NCI-H748 treated with DMSO at 0.1 percent for 48 hours (cell line): ENCODE measurements at regions not wholly inside any gene's neighbourhood (a gene's known extent, or its start where the extent isn't known, plus 50 kb on each side); places are given as distances from the start of the nearest gene placed in this dataset.
"Not testable (repeated sequence)": the region's sequence is repeated elsewhere in the genome, so short reads cannot be mapped to it uniquely, and the experiment has no call there.

Experiments used
- DNase-seq: peaks from one replicate; lab custom pipeline; 2025; lab: John Stamatoyannopoulos, UW

DNA sequence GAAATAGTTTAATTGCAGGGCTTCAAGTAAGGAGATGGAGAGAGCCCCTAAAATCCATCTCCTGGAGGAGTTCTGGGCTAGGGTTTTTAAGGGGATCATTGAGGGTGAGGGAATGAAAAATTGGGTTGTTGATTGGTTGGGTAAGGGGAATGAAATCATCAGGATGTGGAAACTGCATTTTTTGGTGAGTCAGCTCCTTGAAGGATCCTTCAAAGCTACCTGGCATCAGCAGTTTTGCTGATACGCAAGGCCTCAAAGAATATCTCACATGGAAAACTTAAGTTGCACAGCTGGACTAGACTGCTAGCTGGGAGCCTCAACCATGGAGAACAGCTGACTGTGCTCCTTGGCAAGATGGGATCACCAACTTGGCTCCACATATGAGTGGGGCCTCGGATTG is 136.7 kb downstream of the FGF10 start:
- no peak for DNase-seq

- no peak for DNase-seq
Observed at GRCh38 chr5:44246986-44247385, 142.2 kb downstream of the FGF10 start.

DNA sequence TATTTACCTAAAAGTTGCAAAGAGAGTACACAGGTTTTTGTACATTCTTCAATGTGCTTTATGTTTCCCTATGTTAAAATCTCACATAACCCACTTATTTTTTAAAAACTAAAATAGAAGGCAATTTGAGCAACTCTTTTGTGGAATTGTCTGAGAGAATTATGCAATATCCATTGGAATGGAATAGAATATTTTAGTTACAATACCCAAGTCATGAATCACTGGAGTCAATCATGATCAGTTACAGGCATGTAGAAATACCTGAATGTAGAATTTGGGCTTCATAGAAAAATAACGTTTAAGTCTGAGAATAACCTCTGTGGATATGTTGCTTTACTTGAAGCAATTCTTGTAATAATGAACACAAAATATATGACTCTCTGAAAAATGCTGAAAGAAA is 143.3 kb downstream of the FGF10 start:
- no peak for DNase-seq

DNA sequence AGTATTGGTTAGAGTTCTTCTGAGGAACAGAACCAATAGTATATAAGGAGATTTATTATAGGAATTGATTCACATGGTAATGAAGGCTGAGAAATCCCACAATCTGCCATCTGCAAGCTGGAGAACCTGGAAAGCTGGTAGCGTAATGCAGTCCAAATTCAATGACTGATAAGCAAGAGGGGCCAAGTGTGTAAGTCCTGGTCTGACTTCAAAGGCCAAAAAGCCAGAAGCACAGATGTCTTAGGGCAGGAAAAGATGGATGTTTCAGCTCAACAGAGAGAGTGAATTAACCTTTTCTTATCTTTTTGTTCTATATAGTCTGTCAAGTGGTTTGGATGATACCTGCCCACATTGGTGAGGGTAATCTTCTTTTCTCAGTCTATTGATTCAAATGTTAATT is 146.4 kb downstream of the FGF10 start:
- DNase-seq: no peak

- DNase-seq: no peak
Observed at GRCh38 chr5:44236040-44236439, 153.2 kb downstream of the FGF10 start.

GRCh38 chr5:44233691-44234090 is 155.5 kb downstream of the FGF10 start:
- no peak for DNase-seq

DNA sequence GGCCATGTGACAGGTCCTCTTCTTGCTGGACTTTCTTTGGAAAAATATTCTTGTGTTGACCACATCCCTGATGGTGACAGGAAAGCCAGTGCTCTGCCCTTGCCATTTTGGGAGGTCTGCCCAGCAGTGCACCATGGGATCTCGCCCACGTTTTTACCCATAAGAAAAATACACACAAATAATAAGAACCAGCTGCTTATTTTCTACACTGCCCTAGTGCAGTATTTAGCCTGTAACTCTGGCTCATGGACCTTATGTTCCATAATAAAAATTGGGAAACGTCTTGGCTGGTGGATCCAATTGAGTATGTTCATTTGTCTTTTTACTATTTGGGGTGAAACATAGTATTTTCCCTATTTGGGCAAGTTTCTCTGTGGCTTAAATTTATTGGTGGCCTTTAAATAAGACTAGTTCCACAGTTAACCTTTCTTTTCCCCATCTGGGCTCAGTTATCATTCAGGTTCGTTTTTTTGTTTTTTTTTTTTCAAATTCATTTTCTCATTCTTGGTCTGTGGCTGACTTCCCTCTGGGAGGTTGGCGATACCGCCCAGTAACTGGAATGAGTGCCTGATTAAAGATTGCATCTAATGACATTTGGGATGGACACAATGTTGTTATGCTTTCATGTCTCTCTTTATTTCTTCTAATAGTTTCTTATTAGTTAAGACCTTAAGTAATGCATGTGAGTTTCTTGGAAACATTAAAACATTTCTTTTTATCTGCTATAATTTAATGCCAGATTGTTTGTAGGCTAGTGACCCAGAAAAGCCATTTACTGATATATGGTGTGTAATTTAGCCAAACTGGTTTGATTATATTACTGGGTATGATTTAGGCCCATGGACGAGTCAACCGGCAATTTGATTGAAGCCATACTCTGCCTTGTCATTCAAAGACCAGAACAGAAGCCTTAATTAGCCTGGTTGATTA is 163.7 kb downstream of the FGF10 start:
- DNase-seq: no peak

GRCh38 chr5:44199408-44199807 is 189.8 kb downstream of the FGF10 start:
- no peak for DNase-seq

DNA sequence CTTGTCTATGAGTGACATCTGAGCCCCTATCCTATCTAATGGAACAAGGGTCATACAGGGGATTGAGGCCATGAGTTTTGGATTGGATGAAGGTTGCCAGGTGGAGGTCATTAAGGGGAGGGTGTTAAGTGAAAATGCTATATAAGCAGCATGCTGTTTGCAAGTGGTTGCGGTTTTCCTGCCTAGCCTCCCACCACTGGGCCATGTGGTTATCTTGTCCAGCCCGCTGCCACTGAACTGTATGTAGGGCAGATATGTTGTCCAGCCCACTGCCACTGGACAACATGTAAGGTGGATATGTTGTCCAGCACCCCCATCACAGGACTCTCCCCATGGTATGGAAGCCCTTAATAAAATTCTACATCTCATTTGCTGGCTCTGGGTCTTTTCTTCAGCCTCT is 200.0 kb downstream of the FGF10 start:
- DNase-seq: no peak

DNA sequence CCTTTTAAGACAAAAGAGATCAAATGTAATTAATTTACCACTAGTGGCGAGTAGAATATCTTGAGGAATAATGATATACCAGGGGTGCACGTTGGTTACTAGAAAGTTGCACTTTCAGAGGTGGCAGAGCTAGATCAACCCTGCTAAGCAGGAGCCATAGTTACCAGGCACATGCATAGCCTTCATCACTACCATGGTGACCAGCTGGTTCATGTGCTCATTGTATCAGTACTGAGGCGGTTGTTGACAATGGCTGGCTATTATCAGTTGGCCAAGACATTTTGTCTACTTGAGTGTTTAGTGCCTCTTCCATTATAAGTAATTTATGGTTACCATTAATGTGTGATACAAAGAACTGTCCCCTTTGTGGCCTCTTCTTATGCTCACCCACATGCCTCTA is 201.2 kb downstream of the FGF10 start:
- DNase-seq: no peak

DNA sequence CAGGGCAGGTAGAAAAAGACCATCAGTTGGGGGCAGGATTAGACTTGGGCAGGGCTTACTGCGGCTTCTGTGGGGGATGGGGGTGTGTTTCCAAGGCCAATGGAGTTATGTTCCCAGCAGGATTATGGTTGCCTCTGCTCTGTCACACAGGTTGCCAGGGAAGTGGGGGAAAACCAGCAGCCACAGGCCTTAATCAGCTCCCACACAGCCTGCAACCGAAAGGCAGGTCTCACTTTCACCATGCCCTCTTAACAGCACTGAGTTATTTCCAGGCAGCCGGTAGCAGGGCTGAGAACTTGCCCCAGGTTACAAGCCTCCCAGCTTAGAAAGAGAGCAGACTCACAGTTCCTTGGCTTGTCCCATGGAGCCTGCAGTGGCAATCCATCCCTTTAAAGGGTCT is 205.5 kb downstream of the FGF10 start:
- DNase-seq: no peak

- no peak for DNase-seq
Observed at GRCh38 chr5:44183312-44183711, 205.9 kb downstream of the FGF10 start.

DNA sequence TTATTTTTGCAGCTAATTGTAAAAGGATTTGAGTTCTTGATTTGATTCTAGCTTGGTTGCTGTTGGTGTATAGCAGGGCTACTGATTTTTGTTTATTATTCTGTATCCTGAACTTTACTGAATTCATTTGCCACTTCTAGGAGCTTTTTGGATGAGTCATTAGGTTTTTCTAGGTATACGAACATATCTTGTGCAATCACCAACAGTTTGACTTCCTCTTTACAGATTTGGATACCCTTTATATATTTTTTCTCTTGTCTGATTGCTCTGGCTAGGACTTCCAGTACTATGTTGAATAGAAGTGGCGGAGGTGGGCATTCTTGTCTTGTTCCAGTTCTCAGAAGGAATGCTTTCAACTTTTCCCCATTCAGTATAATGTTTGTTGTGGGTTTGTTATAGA is 210.8 kb downstream of the FGF10 start:
- no peak for DNase-seq

GRCh38 chr5:44167540-44167939 is 221.7 kb downstream of the FGF10 start:
- no peak for DNase-seq

DNA sequence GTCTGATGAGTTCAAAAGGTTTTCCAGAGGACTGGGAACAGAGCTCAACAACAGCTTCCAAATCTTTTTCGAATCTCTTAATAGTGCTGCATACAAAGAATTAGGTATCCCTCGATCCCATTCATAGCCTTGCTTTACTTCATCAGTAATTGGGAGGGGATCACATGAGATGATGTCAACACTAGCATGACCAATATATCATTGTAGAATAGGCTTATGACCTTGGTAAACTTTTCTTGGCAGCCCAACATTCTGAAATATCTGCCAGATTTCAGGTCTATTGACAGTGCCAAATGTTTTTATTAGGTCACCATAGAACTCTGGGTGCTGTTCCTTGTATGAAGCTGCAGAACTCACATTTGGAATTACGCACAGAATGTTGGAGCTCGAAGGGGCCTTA is 228.9 kb downstream of the FGF10 start:
- DNase-seq: no peak

DNA sequence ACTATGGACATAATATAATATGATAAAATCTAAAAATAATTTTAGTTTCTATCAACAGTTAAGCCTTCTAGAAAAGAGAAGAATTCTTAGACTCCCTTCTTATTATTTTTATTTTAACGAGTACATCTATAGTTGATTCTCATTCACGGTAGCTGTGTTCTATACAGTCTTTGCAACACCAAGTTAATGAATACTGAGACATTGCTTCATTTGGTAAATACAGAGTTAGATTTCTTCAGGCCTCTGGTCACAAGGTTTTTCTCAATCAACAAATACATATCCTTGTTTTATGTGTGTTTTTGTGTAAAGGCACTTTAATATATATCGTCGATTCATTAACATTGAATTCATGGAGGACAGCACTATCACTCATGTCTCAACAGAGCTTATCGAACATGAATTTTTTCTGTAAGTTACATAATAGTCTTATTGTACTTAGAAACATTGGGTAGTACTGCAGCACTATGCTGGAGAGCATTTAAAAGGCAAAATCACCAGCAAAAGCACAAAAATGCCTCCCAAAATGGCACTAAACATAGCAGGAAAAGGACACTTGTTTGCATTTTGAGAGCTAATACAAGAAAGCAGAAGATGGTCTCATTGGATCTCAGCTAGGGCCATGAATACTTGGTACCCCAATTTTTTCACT is 239.0 kb downstream of the FGF10 start:
- DNase-seq: no peak

GRCh38 chr5:44117947-44118346 is 271.3 kb downstream of the FGF10 start:
- DNase-seq: not testable (repeated sequence)

- DNase-seq: peak; percentile 27
Observed at GRCh38 chr5:44108232-44108631, 281.0 kb downstream of the FGF10 start.

DNA sequence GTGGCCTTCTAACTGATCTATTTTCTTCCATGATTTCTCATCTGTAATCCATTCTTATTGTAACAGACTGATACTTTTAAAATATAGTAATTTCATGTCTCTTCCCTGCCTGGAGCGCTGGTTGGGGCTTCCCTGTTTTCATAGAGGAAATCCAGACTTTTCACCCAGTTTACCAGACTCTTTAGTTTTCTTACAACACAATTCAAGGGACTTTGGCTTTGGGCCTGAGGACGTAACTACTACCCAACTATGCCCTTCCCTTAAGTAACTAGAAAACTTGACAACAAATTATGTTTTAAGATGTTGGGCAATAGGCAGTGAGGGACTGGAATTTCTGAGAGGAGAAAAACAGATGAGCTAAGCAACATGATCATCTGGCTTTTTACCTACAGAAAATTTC is 289.6 kb downstream of the FGF10 start:
- no peak for DNase-seq

DNA sequence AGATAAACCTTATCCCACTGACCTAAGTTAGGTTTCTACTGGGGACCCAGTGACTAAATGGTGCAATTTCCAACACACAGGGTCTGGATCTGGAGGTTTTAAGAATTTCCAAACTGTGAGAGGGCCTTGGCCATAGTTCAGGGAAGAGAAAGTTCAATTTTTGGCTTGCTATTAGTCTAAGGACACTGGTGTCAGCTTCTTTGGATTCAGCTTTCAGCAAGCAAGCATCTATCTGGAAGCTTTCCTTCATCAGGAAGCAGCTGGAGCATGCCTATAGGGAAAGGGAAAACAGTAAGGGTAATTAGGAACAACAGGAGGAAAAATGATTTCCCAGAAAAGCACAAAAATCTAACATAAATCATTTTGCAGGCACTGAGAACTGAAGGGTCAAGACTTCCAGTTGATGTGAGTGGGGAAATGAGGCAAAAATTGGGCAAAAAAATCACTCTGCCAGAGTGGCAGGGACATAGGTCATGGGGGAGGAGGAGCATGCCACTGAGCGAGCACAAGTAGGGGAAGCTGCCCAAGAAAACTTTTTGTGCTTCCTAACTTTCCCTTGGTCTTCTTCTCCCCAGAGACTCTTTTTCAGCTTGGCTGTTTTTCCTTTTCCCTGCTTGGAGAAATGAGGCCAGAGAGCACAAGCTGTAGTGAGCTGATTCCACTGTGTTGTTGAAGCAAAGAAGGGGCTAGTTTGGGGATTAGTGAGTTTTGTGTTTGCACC is 299.6 kb downstream of the FGF10 start:
- no peak for DNase-seq

DNA sequence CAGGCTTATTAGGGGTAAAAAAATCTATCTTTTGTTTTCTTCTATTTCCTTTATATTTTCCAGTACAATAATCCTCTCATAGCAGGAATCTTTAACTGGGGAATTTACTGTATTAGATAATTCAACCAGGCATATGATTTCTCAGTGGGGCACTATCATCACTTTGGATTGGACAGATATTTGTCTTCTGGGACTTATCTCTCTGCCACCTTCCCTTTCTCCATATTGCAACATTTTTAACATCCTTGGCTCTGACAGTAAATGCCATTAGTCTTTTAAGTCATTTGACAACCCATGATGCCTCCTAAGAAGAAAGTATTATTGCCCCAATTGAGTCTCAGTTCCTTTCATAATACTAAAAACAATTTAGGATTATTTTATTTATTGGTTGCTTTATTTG is 304.1 kb downstream of the FGF10 start:
- DNase-seq: no peak

- not testable (repeated sequence) for DNase-seq
Observed at GRCh38 chr5:44074547-44074946, 314.7 kb downstream of the FGF10 start.

DNA sequence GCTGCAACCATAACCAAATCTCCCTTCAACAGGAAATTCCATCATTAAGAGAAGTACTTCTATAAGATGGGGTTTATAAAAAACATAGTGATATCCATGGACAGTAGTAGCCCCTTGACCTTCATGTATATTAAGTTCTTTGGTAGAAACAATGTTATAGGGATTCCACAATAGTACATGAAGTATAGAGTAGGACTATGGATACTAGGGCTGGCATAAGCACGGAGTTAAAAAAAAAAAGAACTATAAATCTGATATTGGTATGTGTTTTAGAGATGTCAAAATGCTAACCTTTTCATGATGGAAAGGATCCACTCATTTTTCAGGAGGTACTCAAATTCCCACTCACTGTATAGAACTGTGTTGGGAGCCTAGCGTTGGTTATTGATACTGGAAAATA is 337.6 kb downstream of the FGF10 start:
- DNase-seq: peak; percentile 79
